ENCODE measurements at regions not wholly inside any gene's neighbourhood (a gene's known extent, or its start where the extent isn't known, plus 50 kb on each side); places are given as distances from the start of the nearest gene placed in this dataset.

DNA sequence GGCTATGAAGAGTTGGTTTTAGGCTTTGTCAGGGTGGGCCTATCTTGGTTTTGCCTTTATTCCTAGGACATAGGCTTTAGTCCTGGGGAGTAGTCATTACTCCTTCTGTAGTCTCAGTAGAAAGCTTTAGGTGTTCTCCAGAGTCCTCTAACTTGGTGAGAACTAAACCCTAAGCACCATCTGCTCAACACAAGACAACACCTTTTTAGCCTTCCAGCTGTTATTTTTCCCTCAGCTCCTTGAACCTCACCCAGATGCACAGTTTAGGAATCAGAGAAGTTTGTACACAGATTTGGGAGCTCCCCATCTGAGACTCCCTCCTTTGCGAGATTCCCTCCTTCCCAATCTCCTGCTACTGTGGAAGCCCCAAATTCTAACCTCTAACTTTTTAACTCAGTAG is 141.3 kb downstream of the QRSL1 start:
- ChIA-PET POLR2A (no interaction called here), CTCF (no interaction called here)
- Histone ChIP-seq H3K4me3 (ENCODE audit: low read depth, low read length) (no peak overlapping the region), H3K27me3 (ENCODE audit: control insufficient read depth, insufficient read depth, low read length) (no peaks in the 10 kb centered on the region), H3K36me3 (ENCODE audit: control insufficient read depth, insufficient read depth, low read length) (no peaks in the 10 kb centered on the region)
- TF ChIP-seq, protein P1, sequence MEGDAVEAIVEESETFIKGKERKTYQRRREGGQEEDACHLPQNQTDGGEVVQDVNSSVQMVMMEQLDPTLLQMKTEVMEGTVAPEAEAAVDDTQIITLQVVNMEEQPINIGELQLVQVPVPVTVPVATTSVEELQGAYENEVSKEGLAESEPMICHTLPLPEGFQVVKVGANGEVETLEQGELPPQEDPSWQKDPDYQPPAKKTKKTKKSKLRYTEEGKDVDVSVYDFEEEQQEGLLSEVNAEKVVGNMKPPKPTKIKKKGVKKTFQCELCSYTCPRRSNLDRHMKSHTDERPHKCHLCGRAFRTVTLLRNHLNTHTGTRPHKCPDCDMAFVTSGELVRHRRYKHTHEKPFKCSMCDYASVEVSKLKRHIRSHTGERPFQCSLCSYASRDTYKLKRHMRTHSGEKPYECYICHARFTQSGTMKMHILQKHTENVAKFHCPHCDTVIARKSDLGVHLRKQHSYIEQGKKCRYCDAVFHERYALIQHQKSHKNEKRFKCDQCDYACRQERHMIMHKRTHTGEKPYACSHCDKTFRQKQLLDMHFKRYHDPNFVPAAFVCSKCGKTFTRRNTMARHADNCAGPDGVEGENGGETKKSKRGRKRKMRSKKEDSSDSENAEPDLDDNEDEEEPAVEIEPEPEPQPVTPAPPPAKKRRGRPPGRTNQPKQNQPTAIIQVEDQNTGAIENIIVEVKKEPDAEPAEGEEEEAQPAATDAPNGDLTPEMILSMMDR (IDR thresholded peaks at IDR 0.05; ENCODE audit: insufficient read depth, low read depth, low read length) = no peak
- DNase-seq (ENCODE audit: low read depth) = no peak

GRCh38 chr6:106770081-106770480 is 140.7 kb downstream of the QRSL1 start:
- CTCF ChIA-PET = no interaction called here
- TF ChIP-seq, protein P1 (IDR thresholded peaks at IDR 0.05; ENCODE audit: insufficient read depth, low read depth, low read length) = no peak

DNA sequence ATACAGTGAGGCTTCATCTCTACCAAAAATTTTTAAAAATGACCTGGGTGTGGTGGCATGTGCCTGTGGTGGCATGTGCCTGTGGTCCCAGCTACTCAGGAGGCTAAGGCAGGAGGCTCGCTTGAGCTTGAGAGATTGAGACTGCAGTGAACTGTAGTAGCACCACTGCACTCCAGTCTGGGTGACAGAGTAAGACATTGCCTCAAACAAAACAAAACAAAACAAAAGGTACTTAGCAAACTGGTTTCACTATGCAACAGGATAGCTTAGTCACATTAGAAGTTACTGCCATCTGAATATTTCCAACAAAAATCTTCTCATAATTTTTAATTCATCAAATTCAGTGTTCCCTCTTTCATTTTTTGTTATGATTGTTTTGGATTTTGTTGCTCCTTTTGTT is 137.9 kb downstream of the QRSL1 start:
- Histone ChIP-seq H3K36me3 (ENCODE audit: control insufficient read depth, insufficient read depth, low read length) (no peaks in the 10 kb centered on the region), H3K4me3 (ENCODE audit: low read depth, low read length) (no peak overlapping the region), H3K27me3 (ENCODE audit: control insufficient read depth, insufficient read depth, low read length) (no peaks in the 10 kb centered on the region)
- CTCF ChIA-PET = no interaction called here
- POLR2A ChIA-PET = no interaction called here
- no peak for DNase-seq (ENCODE audit: low read depth)
- TF ChIP-seq, protein P1 (IDR thresholded peaks at IDR 0.05; ENCODE audit: insufficient read depth, low read depth, low read length) = no peak

More at GRCh38 chr6:106770081-106770480, 140.7 kb downstream of the QRSL1 start:
- Histone ChIP-seq H3K4me3 (ENCODE audit: low read depth, low read length) (no peak overlapping the region), H3K27me3 (ENCODE audit: control insufficient read depth, insufficient read depth, low read length) (no peaks in the 10 kb centered on the region), H3K36me3 (ENCODE audit: control insufficient read depth, insufficient read depth, low read length) (no peaks in the 10 kb centered on the region)
- no peak for DNase-seq (ENCODE audit: low read depth)
- POLR2A ChIA-PET = no interaction called here

DNA sequence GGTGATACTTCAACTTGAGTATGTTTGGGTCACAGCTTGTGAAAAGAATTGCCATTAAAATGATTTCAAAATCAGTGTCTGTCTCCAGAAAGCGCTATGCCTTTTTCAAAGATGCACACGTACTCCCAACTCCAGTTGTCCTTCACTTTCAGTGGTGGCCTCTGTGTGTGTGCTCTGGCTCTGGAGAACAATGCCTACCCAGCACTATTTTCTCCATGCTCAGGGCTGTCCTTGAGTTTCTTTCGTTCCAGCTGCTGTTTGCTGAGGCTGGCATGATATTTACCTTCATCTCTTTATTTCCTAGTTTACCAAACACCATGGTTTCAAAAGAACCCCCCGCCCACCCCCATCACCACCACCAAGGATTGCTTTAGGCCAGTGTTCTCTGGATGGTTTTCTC is 136.8 kb downstream of the QRSL1 start:
- Histone ChIP-seq H3K36me3 (ENCODE audit: control insufficient read depth, insufficient read depth, low read length) (no peaks in the 10 kb centered on the region), H3K4me3 (ENCODE audit: low read depth, low read length) (no peak overlapping the region), H3K27me3 (ENCODE audit: control insufficient read depth, insufficient read depth, low read length) (no peaks in the 10 kb centered on the region)
- TF ChIP-seq, protein P1 (IDR thresholded peaks at IDR 0.05; ENCODE audit: insufficient read depth, low read depth, low read length) = no peak
- no peak for DNase-seq (ENCODE audit: low read depth)
- ChIA-PET CTCF (no interaction called here), POLR2A (no interaction called here)

GRCh38 chr6:106765496-106765895 is 136.1 kb downstream of the QRSL1 start:
- no peak overlapping the region for H3K4me3 ChIP-seq (ENCODE audit: low read depth, low read length)
- no peaks in the 10 kb centered on the region for H3K36me3 ChIP-seq (ENCODE audit: control insufficient read depth, insufficient read depth, low read length)
- ChIA-PET CTCF (no interaction called here), POLR2A (no interaction called here)
- no peak for DNase-seq (ENCODE audit: low read depth)
- TF ChIP-seq, protein P1 (IDR thresholded peaks at IDR 0.05; ENCODE audit: insufficient read depth, low read depth, low read length) = no peak
- H3K27me3 ChIP-seq (ENCODE audit: control insufficient read depth, insufficient read depth, low read length) = no peaks in the 10 kb centered on the region
